Psoas muscle (tissue), 7 donors: ENCODE measurements at regions not wholly inside any gene's neighbourhood (a gene's known extent, or its start where the extent isn't known, plus 50 kb on each side); places are given as distances from the start of the nearest gene placed in this dataset.
"Not testable (repeated sequence)": the region's sequence is repeated elsewhere in the genome, so short reads cannot be mapped to it uniquely, and the experiment has no call there.

ENCODE experiments used
- ATAC-seq, 4 donors: fragments of 200-7000 bp; cut with Tn5 transposase; one replicate each; pipeline ENCODE4 v1.9.1; 2020; ENCODE audit warnings: moderate library complexity in 3 of 4, mild to moderate bottlenecking in 2 of 4
- DNase-seq, 2 donors: peaks; one replicate each; pipeline ENCODE4 v3.0.0-alpha.2; 2020
- H3K27ac ChIP-seq: fragments of 200-600 bp; one replicate; pipeline ENCODE4 v1.8.0; 2022
- H3K27me3 ChIP-seq, 3 donors: fragments of 200-600 bp in 1 of 3; one replicate each; pipeline versions ENCODE4 v1.6.1 to v1.8.0; 2013 to 2022; ENCODE audit warnings: low read length in 2 of 3, mild to moderate bottlenecking in 2 of 3, moderate library complexity in 1 of 3; ENCODE audit not compliant: insufficient read depth in 3 of 3
- H3K36me3 ChIP-seq, 2 donors: fragments of 200-600 bp in 1 of 2; one replicate each; pipeline versions ENCODE4 v1.6.1 to v1.8.0; 2013 to 2022; ENCODE audit warnings: low read depth in 1 of 2, mild to moderate bottlenecking in 1 of 2, moderate library complexity in 1 of 2; ENCODE audit not compliant: insufficient read depth in 1 of 2
- H3K4me1 ChIP-seq: fragments of 200-600 bp; one replicate; pipeline ENCODE4 v1.8.0; 2022
- H3K4me3 ChIP-seq: fragments of 200-600 bp; one replicate; pipeline ENCODE4 v1.8.0; 2022; ENCODE audit warnings: mild to moderate bottlenecking
- H3K9me3 ChIP-seq: fragments of 200-600 bp; one replicate; pipeline ENCODE4 v1.8.0; 2022
- CTCF ChIP-seq: fragments of 200-600 bp; IDR thresholded peaks from one replicate; pipeline ENCODE4 v1.8.0; 2022; ENCODE audit warnings: antibody characterized with exemption
- WGBS, 3 donors: extraction: QIAGEN DNeasy Blood & Tissue Kit; methylation state at CpG; one replicate each; pipeline versions ENCODE4 v1.1.6 to v1.1.7; 2013; 5-methylcytosine and 5-hydroxymethylcytosine counted together
- intact Hi-C, 2 donors: fragments of 100-400 bp; cut with DNase I; formaldehyde crosslinking; loops; one replicate each; pipeline versions ENCODE4 v1.11.0 to v1.14.2; 2022
- donor health status: healthy with polysubstance abuse.
- donor health status: DM: no; HTN: no; CAD: no; lungs with moderate emphysema.
- donor health status: Bipolar disorder and iron deficiency.
- donor health status: healthy.
- donor health status: DM: yes; HTN: yes; CAD: no.
- donor health status: DM: no; HTN: no; CAD: no.
- donor health status: DM: yes; HTN: yes; CAD: no.

- Histone ChIP-seq H3K9me3 (peaks cover 2% of the 10 kb centered on the region), H3K27me3 (peaks cover 0 to 1% (median 0%) of the 10 kb centered on the region in 3 donors), H3K27ac (no peak overlapping the region), H3K36me3 (no peaks in the 10 kb centered on the region), H3K4me3 (no peak overlapping the region), H3K4me1 (no peaks in the 10 kb centered on the region)
- ATAC-seq (no peak), DNase-seq (no peak)
- intact Hi-C loops, result no loop called here
- peak; percentile 17 for TF ChIP-seq CTCF
- WGBS, 3 donors, result 54 to 59% (median 56%) methylated on average over 8 of the region's 8 CpGs
Measured at GRCh38 chr3:155995525-155996370, 124.6 kb upstream of the KCNAB1 start.

- intact Hi-C loops, result no loop called here
- 62 to 85% (median 78%) methylated on average over 3 of the region's 3 CpGs for WGBS, 3 donors
- Histone ChIP-seq H3K27ac (no peak overlapping the region), H3K36me3 (no peaks in the 10 kb centered on the region), H3K4me1 (no peaks in the 10 kb centered on the region), H3K9me3 (peaks cover 2% of the 10 kb centered on the region), H3K4me3 (no peak overlapping the region), H3K27me3 (peaks cover 0 to 1% (median 0%) of the 10 kb centered on the region in 3 donors)
- no peak for DNase-seq
- ATAC-seq, result no peak
- no peak for TF ChIP-seq CTCF
Measured at GRCh38 chr3:155996882-155997281, 123.5 kb upstream of the KCNAB1 start.

GRCh38 chr3:155998173-155998572 is 122.2 kb upstream of the KCNAB1 start:
- H3K27ac ChIP-seq, H3K36me3 ChIP-seq, H3K9me3 ChIP-seq, H3K4me1 ChIP-seq, intact Hi-C loops, H3K4me3 ChIP-seq, ATAC-seq, H3K27me3 ChIP-seq, DNase-seq: not testable (repeated sequence)
- WGBS, 3 donors, result 85 to 94% (median 92%) methylated on average over 3 of the region's 3 CpGs

GRCh38 chr3:156005736-156006135 is 114.6 kb upstream of the KCNAB1 start:
- DNase-seq, result no peak
- H3K36me3 ChIP-seq, result no peaks in the 10 kb centered on the region
- H3K27ac ChIP-seq, result no peak overlapping the region
- no peaks in the 10 kb centered on the region for H3K27me3 ChIP-seq
- 22 to 36% (median 31%) methylated on average over 3 of the region's 3 CpGs for WGBS, 3 donors
- no peaks in the 10 kb centered on the region for H3K9me3 ChIP-seq
- intact Hi-C loops, result no loop called here
- ATAC-seq, result no peak
- no peak for TF ChIP-seq CTCF
- H3K4me1 ChIP-seq, result no peaks in the 10 kb centered on the region
- no peak overlapping the region for H3K4me3 ChIP-seq

- H3K36me3 ChIP-seq, result no peaks in the 10 kb centered on the region
- H3K4me1 ChIP-seq, result no peaks in the 10 kb centered on the region
- DNase-seq, result no peak
- no peak for ATAC-seq
- no peak overlapping the region for H3K27ac ChIP-seq
- 38 to 47% (median 38%) methylated on average over 3 of the region's 3 CpGs for WGBS, 3 donors
- H3K27me3 ChIP-seq, result peaks cover 0 to 1% (median 0%) of the 10 kb centered on the region in 3 donors
- TF ChIP-seq CTCF, result peak; percentile 10
- H3K9me3 ChIP-seq, result no peaks in the 10 kb centered on the region
- no peak overlapping the region for H3K4me3 ChIP-seq
- intact Hi-C loops, result no loop called here
Measured at GRCh38 chr3:156010829-156011228, 109.5 kb upstream of the KCNAB1 start.
